ENCODE measurements at regions not wholly inside any gene's neighbourhood (a gene's known extent, or its start where the extent isn't known, plus 50 kb on each side); places are given as distances from the start of the nearest gene placed in this dataset.

DNA sequence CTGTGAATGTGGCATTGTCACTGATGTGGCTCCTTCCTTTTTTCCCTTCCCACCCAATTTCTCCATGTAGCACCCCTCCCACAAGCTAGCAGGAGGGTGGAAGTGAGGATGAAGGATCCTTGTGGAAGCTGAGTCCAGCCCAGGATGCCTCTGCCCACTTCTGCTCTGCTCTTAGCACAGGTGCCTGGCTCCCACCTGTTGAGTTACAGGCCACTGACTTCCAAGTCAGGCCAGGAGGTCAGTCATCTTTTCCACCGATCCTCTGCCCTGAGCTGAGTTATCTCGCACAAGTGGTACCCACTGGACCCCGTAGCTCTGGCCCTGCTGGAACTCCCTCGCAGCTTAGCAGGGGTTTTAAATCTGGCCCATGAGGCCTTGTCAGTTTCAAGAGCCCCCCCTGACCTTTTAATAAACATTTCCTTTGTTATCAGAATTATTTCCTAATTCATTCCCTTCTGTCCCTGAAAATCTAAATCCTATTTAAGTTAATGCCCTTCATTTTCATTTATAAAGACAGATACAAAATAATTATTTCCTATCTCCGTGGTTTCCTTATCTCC, 125.3 kb upstream of the CADM1 start:
- no peak for TF ChIP-seq ZFP3 (CRISPR knock-in tag; IDR thresholded peaks at IDR 0.05)
- TF ChIP-seq OSR1 (CRISPR knock-in tag; IDR thresholded peaks at IDR 0.05): no peak
- no peak for TF ChIP-seq ARNTL (CRISPR knock-in tag; IDR thresholded peaks at IDR 0.05; ENCODE audit: borderline replicate concordance, low read depth)
- no peak for TF ChIP-seq ZNF70 (CRISPR knock-in tag; IDR thresholded peaks at IDR 0.05)
- no peak for TF ChIP-seq RARB (CRISPR knock-in tag; IDR thresholded peaks at IDR 0.05)
- no peak for TF ChIP-seq ZFP30 (CRISPR knock-in tag; IDR thresholded peaks at IDR 0.05)
- TF ChIP-seq ZNF565 (CRISPR knock-in tag; conservative IDR thresholded peaks at IDR 0.05; ENCODE audit: low read depth): no peak
- no peak for TF ChIP-seq CSDC2 (CRISPR knock-in tag; IDR thresholded peaks at IDR 0.05)
- TF ChIP-seq, protein P1, sequence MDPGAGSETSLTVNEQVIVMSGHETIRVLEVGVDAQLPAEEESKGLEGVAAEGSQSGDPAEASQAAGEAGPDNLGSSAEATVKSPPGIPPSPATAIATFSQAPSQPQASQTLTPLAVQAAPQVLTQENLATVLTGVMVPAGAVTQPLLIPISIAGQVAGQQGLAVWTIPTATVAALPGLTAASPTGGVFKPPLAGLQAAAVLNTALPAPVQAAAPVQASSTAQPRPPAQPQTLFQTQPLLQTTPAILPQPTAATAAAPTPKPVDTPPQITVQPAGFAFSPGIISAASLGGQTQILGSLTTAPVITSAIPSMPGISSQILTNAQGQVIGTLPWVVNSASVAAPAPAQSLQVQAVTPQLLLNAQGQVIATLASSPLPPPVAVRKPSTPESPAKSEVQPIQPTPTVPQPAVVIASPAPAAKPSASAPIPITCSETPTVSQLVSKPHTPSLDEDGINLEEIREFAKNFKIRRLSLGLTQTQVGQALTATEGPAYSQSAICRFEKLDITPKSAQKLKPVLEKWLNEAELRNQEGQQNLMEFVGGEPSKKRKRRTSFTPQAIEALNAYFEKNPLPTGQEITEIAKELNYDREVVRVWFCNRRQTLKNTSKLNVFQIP (CRISPR knock-in tag; IDR thresholded peaks at IDR 0.05; ENCODE audit: borderline replicate concordance, low read depth): no peak
- no peak for TF ChIP-seq ZC3H10 (CRISPR knock-in tag; IDR thresholded peaks at IDR 0.05)
- no peak for TF ChIP-seq SNAI2 (CRISPR knock-in tag; IDR thresholded peaks at IDR 0.05)
- TF ChIP-seq, protein P2, sequence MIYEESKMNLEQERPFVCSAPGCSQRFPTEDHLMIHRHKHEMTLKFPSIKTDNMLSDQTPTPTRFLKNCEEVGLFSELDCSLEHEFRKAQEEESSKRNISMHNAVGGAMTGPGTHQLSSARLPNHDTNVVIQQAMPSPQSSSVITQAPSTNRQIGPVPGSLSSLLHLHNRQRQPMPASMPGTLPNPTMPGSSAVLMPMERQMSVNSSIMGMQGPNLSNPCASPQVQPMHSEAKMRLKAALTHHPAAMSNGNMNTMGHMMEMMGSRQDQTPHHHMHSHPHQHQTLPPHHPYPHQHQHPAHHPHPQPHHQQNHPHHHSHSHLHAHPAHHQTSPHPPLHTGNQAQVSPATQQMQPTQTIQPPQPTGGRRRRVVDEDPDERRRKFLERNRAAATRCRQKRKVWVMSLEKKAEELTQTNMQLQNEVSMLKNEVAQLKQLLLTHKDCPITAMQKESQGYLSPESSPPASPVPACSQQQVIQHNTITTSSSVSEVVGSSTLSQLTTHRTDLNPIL (CRISPR knock-in tag; IDR thresholded peaks at IDR 0.05; ENCODE audit: low read depth): no peak
- TF ChIP-seq BACH2 (CRISPR knock-in tag; IDR thresholded peaks at IDR 0.05; ENCODE audit: borderline replicate concordance): no peak
- no peak for TF ChIP-seq ISL1 (CRISPR knock-in tag; IDR thresholded peaks at IDR 0.05)
- no peak for ATAC-seq

DNA sequence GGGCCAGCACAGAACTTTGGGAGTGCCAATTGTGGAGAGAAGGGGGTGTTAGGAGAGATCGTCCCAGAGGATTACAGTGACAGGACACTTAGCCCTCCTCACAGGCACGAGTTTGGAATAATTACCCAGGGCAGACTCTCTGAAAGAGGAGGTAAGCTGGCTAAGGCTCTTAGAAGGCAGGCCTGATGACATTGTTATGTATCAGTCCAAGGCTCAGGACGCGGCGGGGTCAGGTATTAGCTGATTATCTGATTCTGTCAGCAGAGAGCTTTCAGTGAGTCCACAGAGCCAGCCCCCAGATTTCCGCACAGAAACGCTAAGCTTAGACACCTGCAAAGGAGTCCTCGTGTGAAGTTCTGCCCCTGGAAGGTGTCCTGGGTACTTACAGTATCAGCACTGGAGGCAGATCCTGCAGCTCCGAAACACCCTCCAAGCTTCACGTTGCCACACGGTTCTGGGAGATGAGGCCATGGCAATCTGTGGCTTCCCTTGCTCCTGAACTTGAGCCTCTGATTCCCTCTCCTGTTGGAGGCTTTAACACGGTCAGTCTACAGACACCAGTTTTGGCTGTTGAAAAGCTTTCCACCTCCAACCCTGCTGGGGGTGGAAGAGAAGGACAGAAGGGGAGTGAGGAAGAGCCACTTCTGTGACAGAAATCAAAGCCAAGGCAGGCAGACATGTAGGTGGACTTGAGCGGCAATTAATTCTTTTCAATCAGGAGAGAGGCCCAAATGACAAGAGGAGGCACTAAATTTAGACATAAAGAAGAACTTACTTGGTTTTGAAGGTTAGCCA, 123.6 kb upstream of the CADM1 start:
- no peak for TF ChIP-seq PPARA (CRISPR knock-in tag; IDR thresholded peaks at IDR 0.05; ENCODE audit: borderline replicate concordance)
- TF ChIP-seq, protein P3, sequence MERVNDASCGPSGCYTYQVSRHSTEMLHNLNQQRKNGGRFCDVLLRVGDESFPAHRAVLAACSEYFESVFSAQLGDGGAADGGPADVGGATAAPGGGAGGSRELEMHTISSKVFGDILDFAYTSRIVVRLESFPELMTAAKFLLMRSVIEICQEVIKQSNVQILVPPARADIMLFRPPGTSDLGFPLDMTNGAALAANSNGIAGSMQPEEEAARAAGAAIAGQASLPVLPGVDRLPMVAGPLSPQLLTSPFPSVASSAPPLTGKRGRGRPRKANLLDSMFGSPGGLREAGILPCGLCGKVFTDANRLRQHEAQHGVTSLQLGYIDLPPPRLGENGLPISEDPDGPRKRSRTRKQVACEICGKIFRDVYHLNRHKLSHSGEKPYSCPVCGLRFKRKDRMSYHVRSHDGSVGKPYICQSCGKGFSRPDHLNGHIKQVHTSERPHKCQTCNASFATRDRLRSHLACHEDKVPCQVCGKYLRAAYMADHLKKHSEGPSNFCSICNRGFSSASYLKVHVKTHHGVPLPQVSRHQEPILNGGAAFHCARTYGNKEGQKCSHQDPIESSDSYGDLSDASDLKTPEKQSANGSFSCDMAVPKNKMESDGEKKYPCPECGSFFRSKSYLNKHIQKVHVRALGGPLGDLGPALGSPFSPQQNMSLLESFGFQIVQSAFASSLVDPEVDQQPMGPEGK (CRISPR knock-in tag; IDR thresholded peaks at IDR 0.05; ENCODE audit: borderline replicate concordance): no peak
- no peak for TF ChIP-seq ESRRG (CRISPR knock-in tag; IDR thresholded peaks at IDR 0.05)
- no peak for TF ChIP-seq ZFP30 (CRISPR knock-in tag; IDR thresholded peaks at IDR 0.05)
- no peak for TF ChIP-seq OSR1 (CRISPR knock-in tag; IDR thresholded peaks at IDR 0.05)
- no peak for TF ChIP-seq ARNTL (CRISPR knock-in tag; IDR thresholded peaks at IDR 0.05; ENCODE audit: borderline replicate concordance, low read depth)
- TF ChIP-seq ZNF565 (CRISPR knock-in tag; conservative IDR thresholded peaks at IDR 0.05; ENCODE audit: low read depth): no peak
- TF ChIP-seq ZNF70 (CRISPR knock-in tag; IDR thresholded peaks at IDR 0.05): no peak
- no peak for TF ChIP-seq ZNF8 (CRISPR knock-in tag; IDR thresholded peaks at IDR 0.05)
- TF ChIP-seq, protein P4, sequence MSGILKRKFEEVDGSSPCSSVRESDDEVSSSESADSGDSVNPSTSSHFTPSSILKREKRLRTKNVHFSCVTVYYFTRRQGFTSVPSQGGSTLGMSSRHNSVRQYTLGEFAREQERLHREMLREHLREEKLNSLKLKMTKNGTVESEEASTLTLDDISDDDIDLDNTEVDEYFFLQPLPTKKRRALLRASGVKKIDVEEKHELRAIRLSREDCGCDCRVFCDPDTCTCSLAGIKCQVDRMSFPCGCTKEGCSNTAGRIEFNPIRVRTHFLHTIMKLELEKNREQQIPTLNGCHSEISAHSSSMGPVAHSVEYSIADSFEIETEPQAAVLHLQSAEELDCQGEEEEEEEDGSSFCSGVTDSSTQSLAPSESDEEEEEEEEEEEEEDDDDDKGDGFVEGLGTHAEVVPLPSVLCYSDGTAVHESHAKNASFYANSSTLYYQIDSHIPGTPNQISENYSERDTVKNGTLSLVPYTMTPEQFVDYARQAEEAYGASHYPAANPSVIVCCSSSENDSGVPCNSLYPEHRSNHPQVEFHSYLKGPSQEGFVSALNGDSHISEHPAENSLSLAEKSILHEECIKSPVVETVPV (CRISPR knock-in tag; IDR thresholded peaks at IDR 0.05): no peak
- TF ChIP-seq, protein P2 (CRISPR knock-in tag; IDR thresholded peaks at IDR 0.05; ENCODE audit: low read depth): no peak
- no peak for TF ChIP-seq ZC3H10 (CRISPR knock-in tag; IDR thresholded peaks at IDR 0.05)
- TF ChIP-seq SNAI2 (CRISPR knock-in tag; IDR thresholded peaks at IDR 0.05): no peak
- no peak for TF ChIP-seq BACH2 (CRISPR knock-in tag; IDR thresholded peaks at IDR 0.05; ENCODE audit: borderline replicate concordance)
- TF ChIP-seq CSDC2 (CRISPR knock-in tag; IDR thresholded peaks at IDR 0.05): no peak
- TF ChIP-seq ZFP3 (CRISPR knock-in tag; IDR thresholded peaks at IDR 0.05): no peak
- no peak for TF ChIP-seq TOX (CRISPR knock-in tag; IDR thresholded peaks at IDR 0.05; ENCODE audit: borderline replicate concordance)
- TF ChIP-seq, protein P5, sequence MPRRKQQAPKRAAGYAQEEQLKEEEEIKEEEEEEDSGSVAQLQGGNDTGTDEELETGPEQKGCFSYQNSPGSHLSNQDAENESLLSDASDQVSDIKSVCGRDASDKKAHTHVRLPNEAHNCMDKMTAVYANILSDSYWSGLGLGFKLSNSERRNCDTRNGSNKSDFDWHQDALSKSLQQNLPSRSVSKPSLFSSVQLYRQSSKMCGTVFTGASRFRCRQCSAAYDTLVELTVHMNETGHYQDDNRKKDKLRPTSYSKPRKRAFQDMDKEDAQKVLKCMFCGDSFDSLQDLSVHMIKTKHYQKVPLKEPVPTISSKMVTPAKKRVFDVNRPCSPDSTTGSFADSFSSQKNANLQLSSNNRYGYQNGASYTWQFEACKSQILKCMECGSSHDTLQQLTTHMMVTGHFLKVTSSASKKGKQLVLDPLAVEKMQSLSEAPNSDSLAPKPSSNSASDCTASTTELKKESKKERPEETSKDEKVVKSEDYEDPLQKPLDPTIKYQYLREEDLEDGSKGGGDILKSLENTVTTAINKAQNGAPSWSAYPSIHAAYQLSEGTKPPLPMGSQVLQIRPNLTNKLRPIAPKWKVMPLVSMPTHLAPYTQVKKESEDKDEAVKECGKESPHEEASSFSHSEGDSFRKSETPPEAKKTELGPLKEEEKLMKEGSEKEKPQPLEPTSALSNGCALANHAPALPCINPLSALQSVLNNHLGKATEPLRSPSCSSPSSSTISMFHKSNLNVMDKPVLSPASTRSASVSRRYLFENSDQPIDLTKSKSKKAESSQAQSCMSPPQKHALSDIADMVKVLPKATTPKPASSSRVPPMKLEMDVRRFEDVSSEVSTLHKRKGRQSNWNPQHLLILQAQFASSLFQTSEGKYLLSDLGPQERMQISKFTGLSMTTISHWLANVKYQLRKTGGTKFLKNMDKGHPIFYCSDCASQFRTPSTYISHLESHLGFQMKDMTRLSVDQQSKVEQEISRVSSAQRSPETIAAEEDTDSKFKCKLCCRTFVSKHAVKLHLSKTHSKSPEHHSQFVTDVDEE (CRISPR knock-in tag; IDR thresholded peaks at IDR 0.05): no peak
- no peak for ATAC-seq
